HepG2 (cell line): ENCODE measurements at regions not wholly inside any gene's neighbourhood (a gene's known extent, or its start where the extent isn't known, plus 50 kb on each side); places are given as distances from the start of the nearest gene placed in this dataset.

Experiments
- AGO2 ChIP-seq: fragments of 200-400 bp; formaldehyde crosslinking; optimal IDR thresholded peaks from 2 replicates; pipeline ENCODE3; 2017; ENCODE audit warnings: mild to moderate bottlenecking, low read depth, low read length, moderate library complexity
- ARHGAP35 ChIP-seq: sonication (generic); formaldehyde crosslinking; IDR thresholded peaks from 2 replicates; pipeline ENCODE4 v1.9.0; 2022; ENCODE audit warnings: mild to moderate bottlenecking, inconsistent platforms, moderate library complexity, missing genetic modification reagents, borderline replicate concordance
- E2F1 ChIP-seq: sonication (generic); formaldehyde crosslinking; IDR thresholded peaks from 2 replicates; pipeline ENCODE4 v1.5.0; 2020; ENCODE audit warnings: missing genetic modification reagents
- HCFC1 ChIP-seq: fragments of 150-350 bp; IDR thresholded peaks from 2 replicates; pipeline ENCODE4 v1.6.1; 2014; ENCODE audit warnings: low read depth, low read length
- HNF4G ChIP-seq, 2 experiments: sonication (generic) in 1 of 2; formaldehyde crosslinking in 1 of 2; IDR thresholded peaks; 2 replicates each; pipeline versions ENCODE4 v1.4.0 to v1.6.1; 2011 to 2020; ENCODE audit warnings: borderline replicate concordance in 2 of 2, low read depth in 2 of 2, mild to moderate bottlenecking in 2 of 2, low read length in 1 of 2, missing genetic modification reagents in 1 of 2, moderate library complexity in 1 of 2
- PBX3 ChIP-seq: sonication (generic); formaldehyde crosslinking; IDR thresholded peaks from 2 replicates; pipeline ENCODE4 v1.8.1; 2023; ENCODE audit warnings: missing genetic modification reagents, inconsistent platforms, borderline replicate concordance
- PRDM10 ChIP-seq: sonication (generic); formaldehyde crosslinking; IDR thresholded peaks from 2 replicates; pipeline ENCODE4 v1.4.0; 2020; ENCODE audit warnings: low read depth, missing genetic modification reagents
- RARG ChIP-seq: sonication (generic); formaldehyde crosslinking; IDR thresholded peaks from 2 replicates; pipeline ENCODE4 v1.4.0; 2020; ENCODE audit warnings: low read depth, mild to moderate bottlenecking, missing genetic modification reagents
- SRSF1 ChIP-seq: fragments of 200-400 bp; formaldehyde crosslinking; optimal IDR thresholded peaks from 2 replicates; pipeline ENCODE3; 2017; ENCODE audit warnings: mild to moderate bottlenecking, low read depth, low read length, moderate library complexity
- TBX2 ChIP-seq: sonication (generic); formaldehyde crosslinking; IDR thresholded peaks from 2 replicates; pipeline ENCODE4 v1.5.0; 2020; ENCODE audit warnings: missing genetic modification reagents, mild to moderate bottlenecking, borderline replicate concordance
- YY1 ChIP-seq: IDR thresholded peaks from 2 replicates; pipeline ENCODE4 v1.6.1; 2011; ENCODE audit warnings: low read length, low read depth, moderate library complexity, mild to moderate bottlenecking; ENCODE audit not compliant: insufficient read depth, insufficient replicate concordance
- ZNF20 ChIP-seq: sonication (generic); formaldehyde crosslinking; IDR thresholded peaks from 2 replicates; pipeline ENCODE4 v1.4.0; 2020; ENCODE audit warnings: mild to moderate bottlenecking, moderate library complexity, missing genetic modification reagents
- ZNF326 ChIP-seq: sonication (generic); formaldehyde crosslinking; IDR thresholded peaks from 2 replicates; pipeline ENCODE4 v1.4.0; 2020; ENCODE audit warnings: missing genetic modification reagents, borderline replicate concordance
- ZNF329 ChIP-seq: sonication (generic); formaldehyde crosslinking; IDR thresholded peaks from 2 replicates; pipeline ENCODE4 v1.9.0; 2021; ENCODE audit warnings: low read depth, mild to moderate bottlenecking, missing genetic modification reagents
- ZNF383 ChIP-seq: sonication (generic); formaldehyde crosslinking; IDR thresholded peaks from 2 replicates; pipeline ENCODE4 v1.4.0; 2020; ENCODE audit warnings: missing genetic modification reagents, mild to moderate bottlenecking, borderline replicate concordance
- ZNF780A ChIP-seq: sonication (generic); formaldehyde crosslinking; IDR thresholded peaks from 2 replicates; pipeline ENCODE4 v1.8.0; 2022; ENCODE audit warnings: mild to moderate bottlenecking, missing genetic modification reagents, moderate library complexity
- ZNF788 ChIP-seq: sonication (generic); formaldehyde crosslinking; IDR thresholded peaks from 2 replicates; pipeline ENCODE4 v1.5.0; 2020; ENCODE audit warnings: mild to moderate bottlenecking, missing genetic modification reagents, borderline replicate concordance
- ZNF816 ChIP-seq: sonication (generic); formaldehyde crosslinking; IDR thresholded peaks from 2 replicates; pipeline ENCODE4 v1.8.0; 2022; ENCODE audit warnings: missing genetic modification reagents, mild to moderate bottlenecking, borderline replicate concordance
- ZNF879 ChIP-seq: sonication (generic); formaldehyde crosslinking; IDR thresholded peaks from 2 replicates; pipeline ENCODE4 v1.8.1; 2023; ENCODE audit warnings: missing genetic modification reagents
- ZSCAN22 ChIP-seq: sonication (generic); formaldehyde crosslinking; IDR thresholded peaks from 2 replicates; pipeline ENCODE4 v1.4.0; 2020; ENCODE audit warnings: mild to moderate bottlenecking, missing genetic modification reagents

DNA sequence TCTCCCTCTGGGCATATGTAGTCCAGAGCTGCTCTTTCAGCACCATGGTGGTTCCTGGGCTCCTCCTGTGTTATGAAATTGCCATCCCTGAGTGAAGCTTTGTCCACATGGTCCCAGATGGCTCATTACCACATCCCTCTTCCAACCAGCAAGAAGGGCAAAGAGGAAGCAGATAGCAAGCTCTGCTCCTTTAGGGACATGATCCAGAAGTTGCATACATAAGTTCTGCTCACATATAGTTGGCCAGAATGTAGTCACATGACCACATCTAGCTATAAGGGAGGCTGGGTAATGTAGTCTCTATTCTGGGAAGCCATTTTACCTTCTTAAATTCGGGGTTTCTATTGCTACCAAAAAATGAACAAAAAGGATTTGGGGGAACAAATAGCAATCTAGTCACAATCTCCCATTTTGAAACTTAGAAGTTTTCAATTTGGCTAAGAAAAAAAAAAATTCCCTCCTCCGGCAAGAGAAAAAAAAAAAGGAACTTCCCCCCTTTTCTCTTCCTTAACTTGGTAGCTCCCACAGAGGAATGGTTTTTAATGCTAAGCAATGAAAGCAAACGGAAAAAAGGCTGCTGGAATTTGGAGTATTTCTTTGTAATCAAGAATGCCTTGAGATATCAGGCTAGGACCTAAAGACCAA lies 88.2 kb upstream of the USP9X start (continued):
- TF ChIP-seq PRDM10 (CRISPR knock-in tag) (peak; percentile 98), ZNF816 (CRISPR knock-in tag) (no peak), SRSF1 (no peak), ZNF879 (no peak), ZSCAN22 (CRISPR knock-in tag) (no peak), ZNF788 (CRISPR knock-in tag) (no peak), AGO2 (no peak), PBX3 (CRISPR knock-in tag) (no peak), ZNF326 (CRISPR knock-in tag) (no peak), ARHGAP35 (CRISPR knock-in tag) (no peak), ZNF329 (no peak), ZNF20 (no peak), RARG (no peak), HNF4G (IDR thresholded peaks at IDR 0.05; ENCODE audit: borderline replicate concordance, low read depth, low read length) (no peak), HNF4G (CRISPR knock-in tag; IDR thresholded peaks at IDR 0.05; ENCODE audit: borderline replicate concordance, low read depth) (no peak), YY1 (peak; percentile 85), TBX2 (CRISPR knock-in tag) (no peak), ZNF780A (no peak), E2F1 (no peak), HCFC1 (peak; percentile 62; the same call in 1 of the 2 replicates), ZNF383 (no peak)
- TF ChIP-seq, all 625 proteins: peak for 14
